ENCODE measurements at regions not wholly inside any gene's neighbourhood (a gene's known extent, or its start where the extent isn't known, plus 50 kb on each side); places are given as distances from the start of the nearest gene placed in this dataset.

GRCh38 chr9:95822583-95823431 is 52.7 kb upstream of the ERCC6L2 start:
- Histone ChIP-seq H3K27me3 (replicated peaks; ENCODE audit: insufficient read depth, low read length) (no peaks in the 10 kb centered on the region), H3K4me2 (ENCODE audit: low read depth, low read length) (no peak overlapping the region), H3K79me2 (ENCODE audit: low read length) (no peaks in the 10 kb centered on the region), H3K9me2 (replicated peaks; ENCODE audit: insufficient read depth, low read length) (no peaks in the 10 kb centered on the region), H3K4me3 (ENCODE audit: low read length) (no peak overlapping the region), H2AFZ (ENCODE audit: low read length) (no peak overlapping the region), H3K27ac (ENCODE audit: low read length) (no peak overlapping the region), H3K4me1 (ENCODE audit: low read length) (peaks cover 16% of the 10 kb centered on the region), H3K9me3 (replicated peaks; ENCODE audit: insufficient read depth, low read length) (no peaks in the 10 kb centered on the region), H3K9ac (ENCODE audit: low read length) (no peak overlapping the region), H3F3A (ENCODE audit: insufficient read depth, low read length) (no peaks in the 10 kb centered on the region), H4K20me1 (ENCODE audit: insufficient read depth, low read length) (no peaks in the 10 kb centered on the region), H3K36me3 (replicated peaks; ENCODE audit: insufficient read depth, low read length) (no peaks in the 10 kb centered on the region)
- DNase-seq: peak; percentile 44
- TF ChIP-seq CTCF (IDR thresholded peaks at IDR 0.05; ENCODE audit: low read length): no peak
- no peak for TF ChIP-seq EZH2phosphoT487 (IDR thresholded peaks at IDR 0.05; ENCODE audit: low read length)
- no peak for TF ChIP-seq EZH2 (optimal IDR thresholded peaks at IDR 0.05; ENCODE audit: low read depth, low read length)

GRCh38 chr9:95822015-95822414 is 53.5 kb upstream of the ERCC6L2 start:
- H3K9ac ChIP-seq (ENCODE audit: low read length): no peak overlapping the region
- no peaks in the 10 kb centered on the region for H3F3A ChIP-seq (ENCODE audit: insufficient read depth, low read length)
- no peak overlapping the region for H3K27ac ChIP-seq (ENCODE audit: low read length)
- H3K4me2 ChIP-seq (ENCODE audit: low read depth, low read length): no peak overlapping the region
- H3K36me3 ChIP-seq (replicated peaks; ENCODE audit: insufficient read depth, low read length): no peaks in the 10 kb centered on the region
- no peaks in the 10 kb centered on the region for H3K9me3 ChIP-seq (replicated peaks; ENCODE audit: insufficient read depth, low read length)
- no peak for TF ChIP-seq EZH2phosphoT487 (IDR thresholded peaks at IDR 0.05; ENCODE audit: low read length)
- no peak for TF ChIP-seq EZH2 (optimal IDR thresholded peaks at IDR 0.05; ENCODE audit: low read depth, low read length)
- no peak for TF ChIP-seq CTCF (IDR thresholded peaks at IDR 0.05; ENCODE audit: low read length)
- no peaks in the 10 kb centered on the region for H4K20me1 ChIP-seq (ENCODE audit: insufficient read depth, low read length)
- no peak overlapping the region for H3K4me3 ChIP-seq (ENCODE audit: low read length)
- H3K27me3 ChIP-seq (replicated peaks; ENCODE audit: insufficient read depth, low read length): no peaks in the 10 kb centered on the region
- no peak overlapping the region for H2AFZ ChIP-seq (ENCODE audit: low read length)
- H3K9me2 ChIP-seq (replicated peaks; ENCODE audit: insufficient read depth, low read length): no peaks in the 10 kb centered on the region
- no peaks in the 10 kb centered on the region for H3K79me2 ChIP-seq (ENCODE audit: low read length)
- DNase-seq: no peak
- H3K4me1 ChIP-seq (ENCODE audit: low read length): peaks cover 16% of the 10 kb centered on the region

GRCh38 chr9:95820074-95820473 is 55.4 kb upstream of the ERCC6L2 start:
- Histone ChIP-seq H3F3A (ENCODE audit: insufficient read depth, low read length) (no peaks in the 10 kb centered on the region), H3K4me2 (ENCODE audit: low read depth, low read length) (no peak overlapping the region), H3K79me2 (ENCODE audit: low read length) (no peaks in the 10 kb centered on the region), H3K9me3 (replicated peaks; ENCODE audit: insufficient read depth, low read length) (no peaks in the 10 kb centered on the region), H3K27me3 (replicated peaks; ENCODE audit: insufficient read depth, low read length) (no peaks in the 10 kb centered on the region), H3K27ac (ENCODE audit: low read length) (no peak overlapping the region), H3K36me3 (replicated peaks; ENCODE audit: insufficient read depth, low read length) (no peaks in the 10 kb centered on the region), H4K20me1 (ENCODE audit: insufficient read depth, low read length) (no peaks in the 10 kb centered on the region), H3K9ac (ENCODE audit: low read length) (no peak overlapping the region), H2AFZ (ENCODE audit: low read length) (no peak overlapping the region), H3K9me2 (replicated peaks; ENCODE audit: insufficient read depth, low read length) (no peaks in the 10 kb centered on the region), H3K4me1 (ENCODE audit: low read length) (0 out of 2 replicates have a peak, but pooled peaks cover 3% of the 10 kb centered on the region), H3K4me3 (ENCODE audit: low read length) (no peak overlapping the region)
- DNase-seq: no peak
- TF ChIP-seq CTCF (IDR thresholded peaks at IDR 0.05; ENCODE audit: low read length): no peak
- TF ChIP-seq EZH2phosphoT487 (IDR thresholded peaks at IDR 0.05; ENCODE audit: low read length): no peak
- TF ChIP-seq EZH2 (optimal IDR thresholded peaks at IDR 0.05; ENCODE audit: low read depth, low read length): no peak

Data from MM.1S (cell line).